ENCODE measurements at regions not wholly inside any gene's neighbourhood (a gene's known extent, or its start where the extent isn't known, plus 50 kb on each side); places are given as distances from the start of the nearest gene placed in this dataset.

DNA sequence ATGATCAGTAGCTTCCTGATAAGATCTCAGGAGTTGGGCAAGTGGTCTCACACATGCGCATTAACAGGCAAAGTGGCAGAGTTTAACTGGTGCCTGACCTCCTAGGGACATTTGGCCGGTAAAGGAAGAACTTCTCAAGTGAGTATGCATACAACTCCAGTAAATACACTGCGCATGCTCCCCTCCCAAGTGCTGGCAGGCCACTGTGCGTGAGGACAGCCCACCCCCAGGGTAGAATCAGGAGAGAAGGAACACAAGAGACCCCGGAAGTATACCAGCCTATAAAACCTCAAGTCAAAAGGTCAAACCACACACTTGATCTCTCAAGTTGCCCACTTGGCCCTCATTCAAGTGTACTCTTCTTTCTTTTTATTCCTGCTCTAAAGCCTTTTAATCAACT, 225.5 kb upstream of the ANKRD50 start:
- no peaks in the 10 kb centered on the region for H3K9me3 ChIP-seq (ENCODE audit: control insufficient read depth, insufficient read depth, low read depth, low read length)
- no peaks in the 10 kb centered on the region for H3K36me3 ChIP-seq (ENCODE audit: control insufficient read depth, insufficient read depth, low read length)
- no peak for DNase-seq (ENCODE audit: low read depth in 2 of 2)
- no peak overlapping the region for H2AFZ ChIP-seq (ENCODE audit: low read length)
- H3K9ac ChIP-seq (ENCODE audit: insufficient read depth, low read length): no peak overlapping the region
- no peak overlapping the region for H3K4me3 ChIP-seq (replicated peaks in 1 of 4; ENCODE audit: control extremely low read depth in 1 of 4, insufficient read depth in 1 of 4, low read depth in 3 of 4, low read length in 4 of 4)
- TF ChIP-seq, protein P1, sequence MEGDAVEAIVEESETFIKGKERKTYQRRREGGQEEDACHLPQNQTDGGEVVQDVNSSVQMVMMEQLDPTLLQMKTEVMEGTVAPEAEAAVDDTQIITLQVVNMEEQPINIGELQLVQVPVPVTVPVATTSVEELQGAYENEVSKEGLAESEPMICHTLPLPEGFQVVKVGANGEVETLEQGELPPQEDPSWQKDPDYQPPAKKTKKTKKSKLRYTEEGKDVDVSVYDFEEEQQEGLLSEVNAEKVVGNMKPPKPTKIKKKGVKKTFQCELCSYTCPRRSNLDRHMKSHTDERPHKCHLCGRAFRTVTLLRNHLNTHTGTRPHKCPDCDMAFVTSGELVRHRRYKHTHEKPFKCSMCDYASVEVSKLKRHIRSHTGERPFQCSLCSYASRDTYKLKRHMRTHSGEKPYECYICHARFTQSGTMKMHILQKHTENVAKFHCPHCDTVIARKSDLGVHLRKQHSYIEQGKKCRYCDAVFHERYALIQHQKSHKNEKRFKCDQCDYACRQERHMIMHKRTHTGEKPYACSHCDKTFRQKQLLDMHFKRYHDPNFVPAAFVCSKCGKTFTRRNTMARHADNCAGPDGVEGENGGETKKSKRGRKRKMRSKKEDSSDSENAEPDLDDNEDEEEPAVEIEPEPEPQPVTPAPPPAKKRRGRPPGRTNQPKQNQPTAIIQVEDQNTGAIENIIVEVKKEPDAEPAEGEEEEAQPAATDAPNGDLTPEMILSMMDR (conservative IDR thresholded peaks at IDR 0.05 in 1 of 2, IDR thresholded peaks at IDR 0.05 in 1 of 2; ENCODE audit: low read depth in 1 of 2, low read length in 2 of 2): no peak
- no peak for TF ChIP-seq EZH2 (IDR thresholded peaks at IDR 0.05; ENCODE audit: low read length, missing control alignments)
- H3K27me3 ChIP-seq (ENCODE audit: control insufficient read depth, insufficient read depth, low read length): no peaks in the 10 kb centered on the region
- no peak overlapping the region for H3K4me2 ChIP-seq (ENCODE audit: extremely low read depth, insufficient read depth, low read length)
- no peaks in the 10 kb centered on the region for H3K79me2 ChIP-seq (ENCODE audit: control insufficient read depth, insufficient read depth, low read length)
- no peak overlapping the region for H3K27ac ChIP-seq (ENCODE audit: insufficient read depth, low read length)
- peaks cover 7% of the 10 kb centered on the region for H3K4me1 ChIP-seq (ENCODE audit: control insufficient read depth, extremely low read depth, insufficient read depth, low read length)
- H4K20me1 ChIP-seq (ENCODE audit: control insufficient read depth, extremely low read depth, insufficient read depth, low read length): no peaks in the 10 kb centered on the region

DNA sequence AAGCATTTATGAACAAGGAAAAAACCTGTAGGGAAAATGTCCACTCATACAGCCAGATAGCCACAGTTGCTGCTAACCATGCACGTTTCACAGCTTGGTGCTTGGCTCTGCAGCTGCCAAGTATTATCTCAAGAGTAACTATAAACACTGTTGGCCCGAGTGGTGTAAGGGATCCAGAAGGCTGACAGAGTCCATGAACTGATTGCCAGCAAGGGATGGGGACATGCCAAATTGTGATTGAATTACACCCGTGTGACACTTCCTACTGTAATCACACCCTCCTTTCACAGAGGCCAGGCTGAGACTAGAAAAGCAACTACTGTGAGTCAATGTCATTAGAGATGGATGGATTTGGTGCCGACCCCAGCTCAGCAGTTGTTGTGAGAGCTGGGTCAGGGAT, 223.9 kb upstream of the ANKRD50 start:
- H3K36me3 ChIP-seq (ENCODE audit: control insufficient read depth, insufficient read depth, low read length): no peaks in the 10 kb centered on the region
- peaks cover 7% of the 10 kb centered on the region for H3K4me1 ChIP-seq (ENCODE audit: control insufficient read depth, extremely low read depth, insufficient read depth, low read length)
- no peak overlapping the region for H2AFZ ChIP-seq (ENCODE audit: low read length)
- no peak overlapping the region for H3K4me3 ChIP-seq (replicated peaks in 1 of 4; ENCODE audit: control extremely low read depth in 1 of 4, insufficient read depth in 1 of 4, low read depth in 3 of 4, low read length in 4 of 4)
- H3K4me2 ChIP-seq (ENCODE audit: extremely low read depth, insufficient read depth, low read length): peak overlapping the region; percentile 16
- TF ChIP-seq EZH2 (IDR thresholded peaks at IDR 0.05; ENCODE audit: low read length, missing control alignments): no peak
- TF ChIP-seq, protein P1 (conservative IDR thresholded peaks at IDR 0.05 in 1 of 2, IDR thresholded peaks at IDR 0.05 in 1 of 2; ENCODE audit: low read depth in 1 of 2, low read length in 2 of 2): no peak
- no peak overlapping the region for H3K27ac ChIP-seq (ENCODE audit: insufficient read depth, low read length)
- H3K9me3 ChIP-seq (ENCODE audit: control insufficient read depth, insufficient read depth, low read depth, low read length): no peaks in the 10 kb centered on the region
- DNase-seq (ENCODE audit: low read depth in 2 of 2): peak; percentile 78 to 87
- no peaks in the 10 kb centered on the region for H4K20me1 ChIP-seq (ENCODE audit: control insufficient read depth, extremely low read depth, insufficient read depth, low read length)
- no peak overlapping the region for H3K9ac ChIP-seq (ENCODE audit: insufficient read depth, low read length)
- H3K79me2 ChIP-seq (ENCODE audit: control insufficient read depth, insufficient read depth, low read length): no peaks in the 10 kb centered on the region
- no peaks in the 10 kb centered on the region for H3K27me3 ChIP-seq (ENCODE audit: control insufficient read depth, insufficient read depth, low read length)

DNA sequence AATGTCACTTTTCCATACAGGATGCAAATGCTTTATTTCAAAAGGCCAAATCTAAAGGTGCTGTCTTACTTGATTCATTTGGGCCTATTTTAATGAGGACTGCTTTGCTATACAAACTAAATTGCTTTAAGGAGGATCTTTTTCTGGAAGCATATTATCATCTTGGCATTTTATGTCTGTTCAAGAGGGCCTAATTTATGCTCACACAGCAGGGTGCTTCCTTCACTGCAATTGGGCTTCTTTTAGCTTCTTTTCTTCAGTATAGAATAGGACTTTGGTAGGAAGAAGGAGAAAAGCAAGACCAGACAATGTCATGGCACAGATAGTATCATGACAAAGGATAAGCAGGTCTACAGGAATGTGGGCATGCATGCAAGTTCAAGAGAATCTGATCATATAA, 222.4 kb upstream of the ANKRD50 start:
- TF ChIP-seq EZH2 (IDR thresholded peaks at IDR 0.05; ENCODE audit: low read length, missing control alignments): no peak
- TF ChIP-seq, protein P1 (conservative IDR thresholded peaks at IDR 0.05 in 1 of 2, IDR thresholded peaks at IDR 0.05 in 1 of 2; ENCODE audit: low read depth in 1 of 2, low read length in 2 of 2): no peak
- Histone ChIP-seq H3K9ac (ENCODE audit: insufficient read depth, low read length) (no peak overlapping the region), H3K27ac (ENCODE audit: insufficient read depth, low read length) (no peak overlapping the region), H3K4me1 (ENCODE audit: control insufficient read depth, extremely low read depth, insufficient read depth, low read length) (peaks cover 2% of the 10 kb centered on the region), H3K36me3 (ENCODE audit: control insufficient read depth, insufficient read depth, low read length) (no peaks in the 10 kb centered on the region), H3K27me3 (ENCODE audit: control insufficient read depth, insufficient read depth, low read length) (no peaks in the 10 kb centered on the region), H3K79me2 (ENCODE audit: control insufficient read depth, insufficient read depth, low read length) (no peaks in the 10 kb centered on the region), H3K4me2 (ENCODE audit: extremely low read depth, insufficient read depth, low read length) (no peak overlapping the region), H3K9me3 (ENCODE audit: control insufficient read depth, insufficient read depth, low read depth, low read length) (no peaks in the 10 kb centered on the region), H4K20me1 (ENCODE audit: control insufficient read depth, extremely low read depth, insufficient read depth, low read length) (no peaks in the 10 kb centered on the region), H2AFZ (ENCODE audit: low read length) (no peak overlapping the region), H3K4me3 (replicated peaks in 1 of 4; ENCODE audit: control extremely low read depth in 1 of 4, insufficient read depth in 1 of 4, low read depth in 3 of 4, low read length in 4 of 4) (no peak overlapping the region)
- no peak for DNase-seq (ENCODE audit: low read depth in 2 of 2)

All from fibroblast of lung (primary cell).